ENCODE measurements at regions not wholly inside any gene's neighbourhood (a gene's known extent, or its start where the extent isn't known, plus 50 kb on each side); places are given as distances from the start of the nearest gene placed in this dataset.

- no peaks in the 10 kb centered on the region for H3K36me3 ChIP-seq (ENCODE audit: control insufficient read depth, insufficient read depth, low read length)
- H3K4me2 ChIP-seq (ENCODE audit: low read depth, low read length) = no peak overlapping the region
- H3K9ac ChIP-seq (ENCODE audit: low read depth, low read length) = no peak overlapping the region
- DNase-seq (no peak), ATAC-seq (ENCODE audit: low read depth) (no peak)
- no peak overlapping the region for H2AK5ac ChIP-seq (ENCODE audit: low read depth, low read length)
- no peak overlapping the region for H3K18ac ChIP-seq (ENCODE audit: low read depth, low read length)
- H3K4me1 ChIP-seq (ENCODE audit: control insufficient read depth, insufficient read depth, low read length) = peaks cover 3% of the 10 kb centered on the region
- H3K79me1 ChIP-seq (ENCODE audit: low read depth in 1 of 2, low read length in 2 of 2) = no peaks in the 10 kb centered on the region
- H3K4me3 ChIP-seq (ENCODE audit: insufficient read depth, low read depth, low read length) = no peak overlapping the region
- no peaks in the 10 kb centered on the region for H3K9me3 ChIP-seq (ENCODE audit: control insufficient read depth, insufficient read depth, low read length)
- intact Hi-C loops (cut with micrococcal nuclease) = no loop called here
- dilution Hi-C loops (cut with HindIII; ENCODE audit: low sequenced_read_pairs, unreplicated experiment) = no loop called here
- H3K27ac ChIP-seq (ENCODE audit: insufficient read depth, low read length) = no peak overlapping the region
- H3K27me3 ChIP-seq (ENCODE audit: control insufficient read depth, insufficient read depth, low read length) = no peaks in the 10 kb centered on the region
- no peak overlapping the region for H3K56ac ChIP-seq (ENCODE audit: extremely low read depth, insufficient read depth, low read length)
- H4K8ac ChIP-seq (ENCODE audit: low read depth in 2 of 2, low read length in 2 of 2) = no peak overlapping the region
- H3K4ac ChIP-seq (ENCODE audit: low read depth, low read length) = no peak overlapping the region
- no peak overlapping the region for H3K23ac ChIP-seq (ENCODE audit: low read depth, low read length)
- ChIA-PET POLR2A (ENCODE audit: unreplicated experiment) (no interaction called here), CTCF (no interaction called here)
- in situ Hi-C loops (cut with MboI; ENCODE audit: low sequenced_read_pairs) = no loop called here
- no peak overlapping the region for H3K14ac ChIP-seq (replicated peaks; ENCODE audit: low read depth, low read length)
- H4K20me1 ChIP-seq (ENCODE audit: insufficient read depth, low read length) = no peaks in the 10 kb centered on the region
- BruUV-seq (replicated peaks) = no TSS peak
- H2AK9ac ChIP-seq (replicated peaks; ENCODE audit: low read depth, low read length, poor library complexity) = no peak overlapping the region
- H2BK20ac ChIP-seq (ENCODE audit: low read depth, low read length) = no peak overlapping the region
- no peak overlapping the region for H4K91ac ChIP-seq (ENCODE audit: insufficient read depth, low read depth, low read length)
- no peak overlapping the region for H4K5ac ChIP-seq (ENCODE audit: low read depth, low read length)
- no peak overlapping the region for H2BK120ac ChIP-seq (ENCODE audit: low read depth, low read length)
- no peak overlapping the region for H2BK15ac ChIP-seq (ENCODE audit: low read depth, low read length)
- TF ChIP-seq BHLHE40 (IDR thresholded peaks at IDR 0.05; ENCODE audit: low read depth, low read length) = no peak
- WGBS, 2 experiments (ENCODE audit: extremely low coverage in 2 of 2, insufficient read length in 1 of 2) = no CpG with 5 or more reads among the region's 5 CpGs
- no peak overlapping the region for H2BK5ac ChIP-seq (ENCODE audit: low read depth, low read length, poor library complexity, severe bottlenecking)
- H2AFZ ChIP-seq (replicated peaks; ENCODE audit: low read length, poor library complexity) = no peak overlapping the region
- H3K9me1 ChIP-seq (ENCODE audit: insufficient read depth, low read length) = 0 out of 2 replicates have a peak, but pooled peaks cover 3% of the 10 kb centered on the region
Measured at GRCh38 chr12:116333402-116333801, 55.9 kb upstream of the MED13L start.

Measured in IMR-90 (cell line).